Smooth muscle cell (in vitro differentiated cells): ENCODE measurements at regions not wholly inside any gene's neighbourhood (a gene's known extent, or its start where the extent isn't known, plus 50 kb on each side); places are given as distances from the start of the nearest gene placed in this dataset.
"Not testable (repeated sequence)": the region's sequence is repeated elsewhere in the genome, so short reads cannot be mapped to it uniquely, and the experiment has no call there.

Experiments used
- DNase-seq: peaks from one replicate; lab custom pipeline; 2025; ENCODE audit not compliant: unreplicated experiment; lab: John Stamatoyannopoulos, UW
- H2AFZ ChIP-seq: fragments of 200-600 bp; sonication (generic); 2 replicates; pipeline ENCODE4 v1.6.0; 2016; ENCODE audit warnings: antibody characterized with exemption, low read depth, mild to moderate bottlenecking
- H3F3A ChIP-seq: fragments of 200-600 bp; sonication (generic); 2 replicates; pipeline ENCODE4 v1.6.0; 2017; ENCODE audit warnings: antibody characterized with exemption, low read depth
- H3K27ac ChIP-seq: fragments of 200-600 bp; sonication (generic); 2 replicates; pipeline ENCODE4 v1.5.1; 2016; ENCODE audit warnings: low read depth, mild to moderate bottlenecking
- H3K27me3 ChIP-seq: fragments of 200-600 bp; sonication (generic); 2 replicates; pipeline ENCODE4 v1.6.1; 2016; ENCODE audit warnings: low read depth, mild to moderate bottlenecking
- H3K36me3 ChIP-seq: fragments of 200-600 bp; sonication (generic); 2 replicates; pipeline ENCODE4 v1.5.1; 2016; ENCODE audit warnings: low read depth
- H3K4me1 ChIP-seq: fragments of 200-600 bp; sonication (generic); 2 replicates; pipeline ENCODE4 v1.5.1; 2016; ENCODE audit warnings: low read depth
- H3K4me2 ChIP-seq: fragments of 200-600 bp; sonication (generic); 2 replicates; pipeline ENCODE4 v1.6.0; 2016; ENCODE audit warnings: mild to moderate bottlenecking
- H3K4me3 ChIP-seq: fragments of 200-600 bp; sonication (generic); 2 replicates; pipeline ENCODE4 v1.5.1; 2016; ENCODE audit warnings: mild to moderate bottlenecking
- H3K79me2 ChIP-seq: fragments of 200-600 bp; sonication (generic); 2 replicates; pipeline ENCODE4 v1.6.0; 2016; ENCODE audit warnings: low read depth, mild to moderate bottlenecking
- H3K9ac ChIP-seq: fragments of 200-600 bp; sonication (generic); 2 replicates; pipeline ENCODE4 v1.6.0; 2016; ENCODE audit warnings: low read depth
- H3K9me3 ChIP-seq: fragments of 200-600 bp; sonication (generic); replicated peaks from 2 replicates; pipeline ENCODE4 v1.5.1; 2016; ENCODE audit warnings: low read depth
- H4K20me1 ChIP-seq: fragments of 200-600 bp; sonication (generic); 2 replicates; pipeline ENCODE4 v1.6.0; 2016; ENCODE audit warnings: low read depth
- CTCF ChIP-seq: fragments of 200-600 bp; sonication (generic); IDR thresholded peaks from 2 replicates; pipeline ENCODE4 v1.5.1; 2017; ENCODE audit warnings: borderline replicate concordance, mild to moderate bottlenecking, antibody characterized with exemption; ENCODE audit not compliant: insufficient read depth, poor library complexity, severe bottlenecking
- WGBS: methylation state at CpG from one replicate; pipeline ENCODE4 v1.1.7; 2016; ENCODE audit warnings: low lambda C conversion rate; 5-methylcytosine and 5-hydroxymethylcytosine counted together

- DNase-seq, result no peak
- H3K36me3 ChIP-seq, result no peaks in the 10 kb centered on the region
- H3K9ac ChIP-seq, result no peak overlapping the region
- WGBS, result 91% methylated on average over 11 of the region's 11 CpGs
- H3K4me1 ChIP-seq, result no peaks in the 10 kb centered on the region
- no peaks in the 10 kb centered on the region for H4K20me1 ChIP-seq
- H2AFZ ChIP-seq, result no peak overlapping the region
- no peak for TF ChIP-seq CTCF
- no peak overlapping the region for H3K27ac ChIP-seq
- H3K4me2 ChIP-seq, result no peak overlapping the region
- no peaks in the 10 kb centered on the region for H3K27me3 ChIP-seq
- no peaks in the 10 kb centered on the region for H3F3A ChIP-seq
- no peaks in the 10 kb centered on the region for H3K9me3 ChIP-seq
- no peak overlapping the region for H3K4me3 ChIP-seq
- H3K79me2 ChIP-seq, result no peaks in the 10 kb centered on the region
These were observed 176.9 kb downstream of the SH2D4B start for GRCh38 chr10:80714566-80714965.

GRCh38 chr10:80718024-80718423 is 180.3 kb downstream of the SH2D4B start:
- no peaks in the 10 kb centered on the region for H3K4me1 ChIP-seq
- H3K9ac ChIP-seq, result no peak overlapping the region
- no peak overlapping the region for H3K27ac ChIP-seq
- no peaks in the 10 kb centered on the region for H3K79me2 ChIP-seq
- 50% methylated on average over 3 of the region's 3 CpGs for WGBS
- no peak overlapping the region for H3K4me3 ChIP-seq
- H3K27me3 ChIP-seq, result no peaks in the 10 kb centered on the region
- no peak overlapping the region for H2AFZ ChIP-seq
- H3K36me3 ChIP-seq, result no peaks in the 10 kb centered on the region
- no peaks in the 10 kb centered on the region for H3K9me3 ChIP-seq
- no peak overlapping the region for H3K4me2 ChIP-seq
- H3F3A ChIP-seq, result no peaks in the 10 kb centered on the region
- H4K20me1 ChIP-seq, result no peaks in the 10 kb centered on the region
- no peak for DNase-seq
- TF ChIP-seq CTCF, result no peak

- H3K4me2 ChIP-seq, result no peak overlapping the region
- H3K9ac ChIP-seq, result no peak overlapping the region
- no peaks in the 10 kb centered on the region for H3F3A ChIP-seq
- 74% methylated on average over 5 of the region's 5 CpGs for WGBS
- H3K79me2 ChIP-seq, result no peaks in the 10 kb centered on the region
- no peak overlapping the region for H3K27ac ChIP-seq
- H2AFZ ChIP-seq, result no peak overlapping the region
- no peaks in the 10 kb centered on the region for H3K27me3 ChIP-seq
- no peak overlapping the region for H3K4me3 ChIP-seq
- no peak for DNase-seq
- no peaks in the 10 kb centered on the region for H3K9me3 ChIP-seq
- H4K20me1 ChIP-seq, result no peaks in the 10 kb centered on the region
- H3K4me1 ChIP-seq, result no peaks in the 10 kb centered on the region
- TF ChIP-seq CTCF, result no peak
- no peaks in the 10 kb centered on the region for H3K36me3 ChIP-seq
These were observed 182.2 kb downstream of the SH2D4B start for GRCh38 chr10:80719935-80720334.

GRCh38 chr10:80720549-80720948 is 182.8 kb downstream of the SH2D4B start:
- WGBS, result 86% methylated on average over 3 of the region's 3 CpGs

GRCh38 chr10:80728354-80728753 is 190.7 kb downstream of the SH2D4B start:
- H3K27me3 ChIP-seq, H4K20me1 ChIP-seq, H3K27ac ChIP-seq, H3K9ac ChIP-seq, DNase-seq, H3F3A ChIP-seq, H3K4me1 ChIP-seq, H3K79me2 ChIP-seq, H3K36me3 ChIP-seq, H2AFZ ChIP-seq, H3K4me3 ChIP-seq, H3K4me2 ChIP-seq, H3K9me3 ChIP-seq: not testable (repeated sequence)
- 87% methylated on average over 15 of the region's 15 CpGs for WGBS

More at GRCh38 chr10:80720549-80720948, 182.8 kb downstream of the SH2D4B start:
- no peak for DNase-seq
- Histone ChIP-seq H3K27ac (no peak overlapping the region), H3K4me2 (no peak overlapping the region), H4K20me1 (no peaks in the 10 kb centered on the region), H3K9me3 (no peaks in the 10 kb centered on the region), H2AFZ (no peak overlapping the region), H3K9ac (no peak overlapping the region), H3K4me1 (no peaks in the 10 kb centered on the region), H3K4me3 (no peak overlapping the region), H3K79me2 (no peaks in the 10 kb centered on the region), H3K36me3 (no peaks in the 10 kb centered on the region), H3K27me3 (no peaks in the 10 kb centered on the region), H3F3A (no peaks in the 10 kb centered on the region)
- TF ChIP-seq CTCF, result no peak
